AG04449 (cell line): ENCODE measurements at regions not wholly inside any gene's neighbourhood (a gene's known extent, or its start where the extent isn't known, plus 50 kb on each side); places are given as distances from the start of the nearest gene placed in this dataset.

Source experiments
- CTCF ChIA-PET: fragments of 350-600 bp; formaldehyde crosslinking; extraction: SDS; loops from one replicate; lab custom pipeline; 2021; ENCODE audit warnings: antibody characterized with exemption; lab: Yijun Ruan, JAX
- POLR2A ChIA-PET: fragments of 400-600, 350-600 bp; formaldehyde crosslinking; extraction: SDS; loops from one replicate; lab custom pipeline; 2020; ENCODE audit warnings: antibody characterized with exemption, inconsistent platforms; lab: Yijun Ruan, JAX
- DNase-seq: peaks from one replicate; pipeline ENCODE4 v3.0.0-alpha.2; 2010; ENCODE audit warnings: low read depth, low spot score
- H3K4me3 ChIP-seq: 2 replicates; pipeline ENCODE4 v1.5.1; 2011; ENCODE audit warnings: low read depth, mild to moderate bottlenecking, control low read depth, low read length
- TF ChIP-seq, protein P1 (sequence below): IDR thresholded peaks from one replicate; pipeline ENCODE4 v1.5.1; 2011; ENCODE audit warnings: mild to moderate bottlenecking, moderate library complexity, low read length, control low read depth, inconsistent platforms; ENCODE audit not compliant: insufficient read depth; ENCODE audit errors: missing control alignments

DNA sequence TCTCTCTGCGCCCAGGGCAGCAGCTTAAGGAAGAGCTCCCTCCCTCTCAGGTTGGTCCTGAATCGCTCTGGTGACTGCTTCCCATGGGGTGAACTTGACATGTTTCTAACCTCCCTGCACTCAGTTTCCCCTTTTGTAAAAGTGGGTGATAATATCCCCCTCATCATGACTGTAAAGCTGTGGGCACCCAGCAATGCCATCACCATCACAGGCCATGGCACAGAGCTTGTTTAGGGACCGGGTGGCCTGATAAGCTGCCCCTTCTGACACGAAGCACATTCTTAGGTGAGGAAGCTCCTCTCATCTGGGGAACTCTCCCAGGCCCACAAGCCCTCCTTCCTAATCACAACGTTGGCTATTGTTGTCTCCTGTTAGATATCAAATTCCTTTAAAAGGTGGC, 972.8 kb upstream of the ZNF722 start:
- TF ChIP-seq, protein P1, sequence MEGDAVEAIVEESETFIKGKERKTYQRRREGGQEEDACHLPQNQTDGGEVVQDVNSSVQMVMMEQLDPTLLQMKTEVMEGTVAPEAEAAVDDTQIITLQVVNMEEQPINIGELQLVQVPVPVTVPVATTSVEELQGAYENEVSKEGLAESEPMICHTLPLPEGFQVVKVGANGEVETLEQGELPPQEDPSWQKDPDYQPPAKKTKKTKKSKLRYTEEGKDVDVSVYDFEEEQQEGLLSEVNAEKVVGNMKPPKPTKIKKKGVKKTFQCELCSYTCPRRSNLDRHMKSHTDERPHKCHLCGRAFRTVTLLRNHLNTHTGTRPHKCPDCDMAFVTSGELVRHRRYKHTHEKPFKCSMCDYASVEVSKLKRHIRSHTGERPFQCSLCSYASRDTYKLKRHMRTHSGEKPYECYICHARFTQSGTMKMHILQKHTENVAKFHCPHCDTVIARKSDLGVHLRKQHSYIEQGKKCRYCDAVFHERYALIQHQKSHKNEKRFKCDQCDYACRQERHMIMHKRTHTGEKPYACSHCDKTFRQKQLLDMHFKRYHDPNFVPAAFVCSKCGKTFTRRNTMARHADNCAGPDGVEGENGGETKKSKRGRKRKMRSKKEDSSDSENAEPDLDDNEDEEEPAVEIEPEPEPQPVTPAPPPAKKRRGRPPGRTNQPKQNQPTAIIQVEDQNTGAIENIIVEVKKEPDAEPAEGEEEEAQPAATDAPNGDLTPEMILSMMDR, result no peak
- DNase-seq, result no peak
- CTCF ChIA-PET, result no interaction called here
- POLR2A ChIA-PET, result no interaction called here
- H3K4me3 ChIP-seq, result no peak overlapping the region

DNA sequence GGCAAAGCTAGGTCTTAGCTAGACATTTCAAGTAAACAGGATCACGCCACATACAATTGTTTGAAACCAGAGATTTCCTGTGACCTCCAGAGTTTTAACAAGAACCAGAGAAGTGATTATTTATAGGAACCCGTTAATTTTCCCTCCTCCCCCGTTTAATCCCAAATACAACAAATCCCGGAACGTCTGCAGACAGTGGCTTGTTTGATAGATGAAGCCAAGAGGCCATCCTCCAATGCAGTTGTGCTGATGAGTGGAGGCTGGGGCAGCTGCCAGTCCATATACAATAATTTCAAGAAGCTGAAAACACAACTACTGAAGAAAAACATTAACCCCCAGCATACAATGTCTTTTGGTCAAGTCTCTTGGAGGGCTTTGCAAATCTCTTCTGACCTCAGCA, 971.6 kb upstream of the ZNF722 start:
- CTCF ChIA-PET, result no interaction called here
- DNase-seq, result no peak
- TF ChIP-seq, protein P1, result no peak

DNA sequence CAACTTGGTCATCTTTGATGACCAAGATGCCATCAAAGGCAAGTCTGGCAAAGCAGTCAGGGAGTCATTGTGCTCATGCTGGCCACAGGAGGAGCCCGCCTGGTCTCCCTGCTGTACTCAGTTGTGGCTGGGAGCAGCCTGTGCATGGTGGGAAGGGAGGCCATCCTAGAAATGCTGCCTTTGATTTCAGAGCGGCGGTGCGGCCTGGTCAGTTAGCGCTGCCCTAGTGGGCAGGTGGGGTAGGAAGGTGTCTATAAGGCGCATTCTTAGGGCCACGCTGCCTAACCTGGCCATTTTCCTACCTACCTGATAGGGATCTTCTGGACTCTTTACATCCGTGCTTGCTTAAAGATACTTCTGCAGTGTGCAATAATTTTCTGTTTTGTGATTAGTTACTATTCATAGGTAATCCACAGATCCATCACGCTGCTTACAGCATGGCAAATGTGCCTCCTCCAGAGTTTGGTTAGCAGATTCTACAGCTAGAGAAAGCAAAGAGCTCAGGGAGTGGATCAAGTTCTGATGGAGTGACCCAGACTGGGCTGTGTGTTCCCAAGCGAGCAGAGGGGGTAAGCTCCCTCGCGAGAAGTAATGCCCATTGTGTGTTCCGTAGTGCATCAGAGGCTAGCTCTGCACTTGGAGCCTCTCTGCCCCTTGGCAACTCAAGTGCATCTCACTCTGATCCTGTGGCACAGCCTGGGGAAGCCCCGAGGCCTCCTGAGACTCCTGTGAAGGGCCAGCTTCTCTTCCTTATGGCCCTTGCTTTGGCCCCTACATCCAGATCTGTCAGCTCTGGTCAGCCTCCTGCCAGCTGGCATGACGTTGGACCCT, 970.1 kb upstream of the ZNF722 start:
- ChIA-PET POLR2A (no interaction called here), CTCF (no interaction called here)
- no peak for DNase-seq
- TF ChIP-seq, protein P1, result no peak
- H3K4me3 ChIP-seq, result no peak overlapping the region

More for the DNA sequence above, 971.6 kb upstream of the ZNF722 start:
- no peak overlapping the region for H3K4me3 ChIP-seq
- POLR2A ChIA-PET, result no interaction called here

DNA sequence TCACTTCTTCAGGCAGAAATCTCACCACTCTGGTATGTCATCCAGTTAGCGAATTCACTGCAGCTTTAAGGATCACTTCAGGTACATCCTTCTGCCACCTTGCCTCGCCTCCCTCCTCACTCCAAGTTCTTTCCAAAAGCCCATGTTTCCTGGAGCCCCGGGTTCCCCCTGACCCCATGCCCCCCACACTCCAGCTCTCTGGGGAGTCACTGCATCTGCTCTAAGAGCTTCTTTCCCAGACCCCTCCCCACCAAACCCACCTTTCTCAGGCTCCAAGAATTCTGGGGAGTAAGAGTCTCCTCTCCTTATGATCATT, 969.5 kb upstream of the ZNF722 start:
- POLR2A ChIA-PET, result no interaction called here
- CTCF ChIA-PET, result no interaction called here
- no peak overlapping the region for H3K4me3 ChIP-seq
- TF ChIP-seq, protein P1, result no peak
- no peak for DNase-seq

DNA sequence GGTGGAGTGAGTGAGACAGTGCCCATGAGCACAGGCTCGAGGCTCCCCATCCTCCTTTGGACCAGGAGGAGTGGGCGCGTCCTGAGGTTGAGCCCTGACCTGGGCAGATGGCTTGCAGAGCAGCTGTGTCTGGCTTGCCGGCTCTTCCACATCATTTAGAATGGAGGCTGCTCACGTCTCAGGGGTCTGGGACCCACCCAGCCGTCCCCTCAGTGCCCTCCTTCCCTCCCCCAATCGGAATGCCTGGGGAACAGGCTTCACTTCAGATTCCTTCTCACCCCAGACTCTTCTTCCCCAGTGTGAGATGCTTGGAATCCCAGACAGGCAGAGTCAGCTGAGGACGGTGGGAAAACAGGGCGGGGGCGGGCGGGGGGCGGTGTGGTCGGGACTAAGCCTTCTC, 968.6 kb upstream of the ZNF722 start:
- TF ChIP-seq, protein P1, result no peak
- DNase-seq, result no peak
- POLR2A ChIA-PET, result no interaction called here
- no peak overlapping the region for H3K4me3 ChIP-seq
- CTCF ChIA-PET, result no interaction called here

DNA sequence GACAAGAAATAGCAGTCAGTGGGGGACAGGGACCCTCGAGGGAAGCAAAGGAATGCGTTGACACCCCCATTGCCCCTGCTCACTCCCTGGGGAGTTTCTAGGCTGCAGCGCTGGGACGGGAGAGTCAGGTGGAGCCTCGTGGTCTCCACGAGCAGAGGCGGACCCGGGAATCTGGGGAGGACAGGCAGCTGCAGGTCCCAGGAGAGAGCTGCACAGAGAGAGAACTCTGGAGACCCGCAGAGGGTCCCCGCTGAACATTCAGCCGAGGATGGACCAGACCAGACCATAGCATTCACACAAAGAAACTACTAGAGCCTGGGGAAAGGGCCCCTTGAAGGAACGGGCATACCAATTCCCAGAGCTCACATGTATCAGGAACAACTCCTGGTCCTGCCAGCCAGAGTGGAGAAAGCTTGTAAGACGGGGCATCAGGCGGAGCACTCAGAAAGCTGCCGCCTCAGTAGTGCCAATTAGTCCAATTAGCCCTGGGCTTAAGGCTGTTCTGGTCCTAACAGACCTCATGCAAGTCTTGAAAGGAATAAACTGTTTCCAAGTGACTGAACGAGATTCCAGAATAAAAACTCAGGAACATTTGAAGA, 966.7 kb upstream of the ZNF722 start:
- TF ChIP-seq, protein P1, result no peak
- POLR2A ChIA-PET, result no interaction called here
- CTCF ChIA-PET, result no interaction called here
- H3K4me3 ChIP-seq, result no peak overlapping the region
- DNase-seq, result no peak
